ENCODE measurements at regions not wholly inside any gene's neighbourhood (a gene's known extent, or its start where the extent isn't known, plus 50 kb on each side); places are given as distances from the start of the nearest gene placed in this dataset.

- TF ChIP-seq MLX (CRISPR knock-in tag; conservative IDR thresholded peaks at IDR 0.05) (0 out of 4 replicates have a peak, but pooled peaks of 1 of the 2 experiments have one; percentile 59), SIRT6 (IDR thresholded peaks at IDR 0.05; ENCODE audit: low read depth, low read length) (no peak), HOXB6 (CRISPR knock-in tag; IDR thresholded peaks at IDR 0.05; ENCODE audit: borderline replicate concordance) (no peak), HMG20A (CRISPR knock-in tag; conservative IDR thresholded peaks at IDR 0.05) (0 out of 2 replicates have a peak, but pooled peaks have one; percentile 31), TEAD1 (CRISPR knock-in tag; IDR thresholded peaks at IDR 0.05) (0 out of 4 replicates have a peak, but pooled peaks of 1 of the 2 experiments have one; percentile 7), RFX1 (IDR thresholded peaks at IDR 0.05) (no peak), NELFE (IDR thresholded peaks at IDR 0.05; ENCODE audit: insufficient read depth, insufficient read length) (no peak), KLF10 (CRISPR knock-in tag; IDR thresholded peaks at IDR 0.05) (0 out of 2 replicates have a peak, but pooled peaks have one; percentile 39)
Observed at GRCh38 chr13:91133941-91134802, 213.3 kb upstream of the MIR17HG start (continued).

GRCh38 chr13:91134803-91135184 lies 212.7 kb upstream of the MIR17HG start:
- Histone ChIP-seq H3K36me3 (ENCODE audit: control insufficient read depth, insufficient read depth, low read length) (no peaks in the 10 kb centered on the region), H3K27me3 (ENCODE audit: control insufficient read depth in 2 of 2, insufficient read depth in 2 of 2, low read length in 2 of 2) (no peaks in the 10 kb centered on the region), H2AFZ (ENCODE audit: low read depth, low read length) (no peak overlapping the region), H3K9me1 (ENCODE audit: control insufficient read depth, insufficient read depth, low read length) (no peaks in the 10 kb centered on the region), H3K4me2 (ENCODE audit: insufficient read depth, low read length) (no peak overlapping the region), H3K9me3 (replicated peaks; ENCODE audit: control insufficient read depth, insufficient read depth, low read depth, low read length) (no peaks in the 10 kb centered on the region), H3K79me2 (ENCODE audit: control insufficient read depth, insufficient read depth, low read length) (no peaks in the 10 kb centered on the region), H3K27ac (ENCODE audit: extremely low read depth, low read depth, low read length) (no peak overlapping the region), H3K4me1 (replicated peaks in 1 of 2; ENCODE audit: control insufficient read depth in 2 of 2, insufficient read depth in 2 of 2, low read length in 2 of 2) (no peaks in the 10 kb centered on the region), H4K20me1 (replicated peaks; ENCODE audit: control insufficient read depth, insufficient read depth, low read length) (no peaks in the 10 kb centered on the region), H3K9ac (ENCODE audit: insufficient read depth in 1 of 2, low read depth in 2 of 2, low read length in 2 of 2) (no peak overlapping the region), H3K4me3 (no peak overlapping the region)
- ChIA-PET POLR2A (interaction anchor here (0.7 kb wide), 1 partner anchor 26 kb away, joined by 3 read pairs; no protein-coding TSS in a partner anchor), CTCF (ENCODE audit: low intra/inter-chr PET ratio) (interaction anchor here (0.6 to 2.0 kb wide), 8 partner anchors 27 to 588 kb away, joined by 3 to 13 read pairs (median 4); no protein-coding TSS in a partner anchor)
- no TSS peak for BruUV-seq (replicated peaks)
- FAIRE-seq (no peak), ATAC-seq (no peak; the same call in 2 of the 3 replicates), DNase-seq (ENCODE audit: extremely low read depth in 1 of 4, low spot score in 3 of 4) (no peak)
- in situ Hi-C loops (cut with MboI) (no loop called here), intact Hi-C loops (cut with micrococcal nuclease) (loop anchor here (1.0 to 10.0 kb wide), 5 partner anchors 50 to 680 kb away; no protein-coding TSS in a partner anchor)
- under 1% methylated on average over 2 of the region's 2 CpGs for whole genome bisulfite sequencing (ENCODE audit: insufficient coverage, low coverage, missing lambda C conversion rate)
- TF ChIP-seq STAG1 (CRISPR knock-in tag; IDR thresholded peaks at IDR 0.05; ENCODE audit: borderline replicate concordance) (no peak), ZNF217 (CRISPR knock-in tag; IDR thresholded peaks at IDR 0.05) (no peak), ETV1 (tag; conservative IDR thresholded peaks at IDR 0.05; ENCODE audit: low read depth) (no peak), ZNF280B (CRISPR knock-in tag; IDR thresholded peaks at IDR 0.05) (no peak), STAT6 (CRISPR knock-in tag; IDR thresholded peaks at IDR 0.05) (no peak), SIN3B (IDR thresholded peaks at IDR 0.05; ENCODE audit: low read depth) (no peak), GTF2A2 (tag; IDR thresholded peaks at IDR 0.05) (no peak), GABPB1 (CRISPR knock-in tag; IDR thresholded peaks at IDR 0.05) (no peak)

Data from K562 (cell line).